ENCODE measurements at regions not wholly inside any gene's neighbourhood (a gene's known extent, or its start where the extent isn't known, plus 50 kb on each side); places are given as distances from the start of the nearest gene placed in this dataset.

DNA sequence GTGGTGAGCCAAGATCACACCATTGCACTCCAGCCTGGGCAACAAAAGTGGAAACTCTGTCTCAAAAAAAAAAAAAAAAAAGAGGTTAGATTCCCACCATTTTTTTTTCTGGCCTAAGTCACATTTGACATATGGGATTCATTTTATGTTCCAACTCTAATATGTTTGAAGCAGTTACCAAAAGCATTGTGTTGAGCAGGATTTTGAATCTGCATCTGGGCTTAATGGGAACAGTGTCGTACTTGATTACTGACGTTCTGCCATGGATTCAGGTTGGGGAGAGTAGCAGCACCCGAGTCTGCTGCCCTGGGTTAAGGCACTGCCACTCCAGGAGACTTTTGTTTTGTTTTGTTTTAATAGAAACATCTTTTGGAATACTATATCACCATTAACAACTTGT is 348.7 kb upstream of the TBL1XR1 start:
- H3K4me3 Mint-ChIP-seq, result no peak overlapping the region
- H3K27me3 Mint-ChIP-seq (ENCODE audit: low read depth), result no peaks in the 10 kb centered on the region
- no peak overlapping the region for H3K27ac Mint-ChIP-seq
- TF ChIP-seq, protein P1, sequence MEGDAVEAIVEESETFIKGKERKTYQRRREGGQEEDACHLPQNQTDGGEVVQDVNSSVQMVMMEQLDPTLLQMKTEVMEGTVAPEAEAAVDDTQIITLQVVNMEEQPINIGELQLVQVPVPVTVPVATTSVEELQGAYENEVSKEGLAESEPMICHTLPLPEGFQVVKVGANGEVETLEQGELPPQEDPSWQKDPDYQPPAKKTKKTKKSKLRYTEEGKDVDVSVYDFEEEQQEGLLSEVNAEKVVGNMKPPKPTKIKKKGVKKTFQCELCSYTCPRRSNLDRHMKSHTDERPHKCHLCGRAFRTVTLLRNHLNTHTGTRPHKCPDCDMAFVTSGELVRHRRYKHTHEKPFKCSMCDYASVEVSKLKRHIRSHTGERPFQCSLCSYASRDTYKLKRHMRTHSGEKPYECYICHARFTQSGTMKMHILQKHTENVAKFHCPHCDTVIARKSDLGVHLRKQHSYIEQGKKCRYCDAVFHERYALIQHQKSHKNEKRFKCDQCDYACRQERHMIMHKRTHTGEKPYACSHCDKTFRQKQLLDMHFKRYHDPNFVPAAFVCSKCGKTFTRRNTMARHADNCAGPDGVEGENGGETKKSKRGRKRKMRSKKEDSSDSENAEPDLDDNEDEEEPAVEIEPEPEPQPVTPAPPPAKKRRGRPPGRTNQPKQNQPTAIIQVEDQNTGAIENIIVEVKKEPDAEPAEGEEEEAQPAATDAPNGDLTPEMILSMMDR (IDR thresholded peaks at IDR 0.05; ENCODE audit: unreplicated experiment in 3 of 3), result no peak
- H3K4me1 Mint-ChIP-seq, result peaks cover 15% of the 10 kb centered on the region
- H3K9me3 Mint-ChIP-seq, result no peaks in the 10 kb centered on the region
- no peaks in the 10 kb centered on the region for H3K36me3 Mint-ChIP-seq (ENCODE audit: low read depth)

DNA sequence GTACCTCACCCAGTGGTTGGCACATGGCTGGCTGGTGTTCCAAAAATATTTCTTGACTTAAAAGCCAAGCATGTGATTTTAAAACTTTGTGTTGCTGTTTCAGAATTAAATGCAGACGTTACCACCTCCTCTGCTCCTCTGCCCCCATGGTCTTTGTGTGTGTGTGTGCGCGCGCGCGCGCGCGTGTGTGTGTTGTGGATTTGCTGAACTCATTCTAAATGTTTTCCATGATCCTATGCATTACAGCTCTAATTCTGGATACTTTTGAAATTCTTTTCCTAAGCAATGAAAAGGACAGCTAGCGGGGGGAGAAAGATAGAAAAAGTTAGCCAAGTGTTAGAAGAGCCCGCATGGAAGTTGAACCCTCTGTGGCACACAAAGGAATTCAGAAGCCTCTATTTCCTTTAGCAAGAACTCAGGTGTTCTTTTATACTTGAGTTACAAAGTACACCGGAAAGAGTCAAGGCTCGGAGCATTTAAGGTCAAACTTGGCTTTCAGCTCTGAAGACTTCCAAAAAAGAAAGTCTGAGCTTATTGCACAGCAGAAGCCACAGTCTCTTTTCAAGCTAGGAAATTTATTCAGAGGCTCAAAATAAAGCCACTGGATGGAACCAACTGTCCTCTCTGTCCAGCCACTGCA is 350.5 kb upstream of the TBL1XR1 start:
- H3K9me3 Mint-ChIP-seq, result no peaks in the 10 kb centered on the region
- TF ChIP-seq, protein P1 (IDR thresholded peaks at IDR 0.05; ENCODE audit: unreplicated experiment in 3 of 3), result no peak
- H3K36me3 Mint-ChIP-seq (ENCODE audit: low read depth), result no peaks in the 10 kb centered on the region
- H3K4me3 Mint-ChIP-seq, result no peak overlapping the region
- H3K4me1 Mint-ChIP-seq, result peaks cover 6% of the 10 kb centered on the region
- no peak overlapping the region for H3K27ac Mint-ChIP-seq
- H3K27me3 Mint-ChIP-seq (ENCODE audit: low read depth), result no peaks in the 10 kb centered on the region

DNA sequence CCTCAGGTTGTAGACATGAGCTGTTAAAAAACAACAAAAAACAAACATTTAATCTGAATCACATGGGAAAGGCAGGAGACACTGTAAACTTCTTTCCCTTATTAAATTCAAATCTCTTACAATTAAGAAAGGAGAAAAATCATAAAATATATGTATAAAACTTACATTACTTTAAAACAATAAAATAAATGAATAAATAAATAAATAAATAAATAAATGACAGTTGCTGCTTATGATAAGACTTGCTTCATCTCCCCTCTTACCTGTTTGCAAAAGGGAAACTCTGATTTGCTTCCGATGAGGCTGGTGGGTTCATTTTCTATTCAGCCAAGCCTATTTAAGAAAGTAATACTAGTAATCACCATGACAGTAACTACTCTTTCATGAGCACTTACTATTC is 353.4 kb upstream of the TBL1XR1 start:
- no peak overlapping the region for H3K4me3 Mint-ChIP-seq
- H3K27me3 Mint-ChIP-seq (ENCODE audit: low read depth), result no peaks in the 10 kb centered on the region
- H3K4me1 Mint-ChIP-seq, result peaks cover 12% of the 10 kb centered on the region
- no peaks in the 10 kb centered on the region for H3K36me3 Mint-ChIP-seq (ENCODE audit: low read depth)
- no peaks in the 10 kb centered on the region for H3K9me3 Mint-ChIP-seq
- TF ChIP-seq, protein P1 (IDR thresholded peaks at IDR 0.05; ENCODE audit: unreplicated experiment in 3 of 3), result no peak
- no peak overlapping the region for H3K27ac Mint-ChIP-seq

DNA sequence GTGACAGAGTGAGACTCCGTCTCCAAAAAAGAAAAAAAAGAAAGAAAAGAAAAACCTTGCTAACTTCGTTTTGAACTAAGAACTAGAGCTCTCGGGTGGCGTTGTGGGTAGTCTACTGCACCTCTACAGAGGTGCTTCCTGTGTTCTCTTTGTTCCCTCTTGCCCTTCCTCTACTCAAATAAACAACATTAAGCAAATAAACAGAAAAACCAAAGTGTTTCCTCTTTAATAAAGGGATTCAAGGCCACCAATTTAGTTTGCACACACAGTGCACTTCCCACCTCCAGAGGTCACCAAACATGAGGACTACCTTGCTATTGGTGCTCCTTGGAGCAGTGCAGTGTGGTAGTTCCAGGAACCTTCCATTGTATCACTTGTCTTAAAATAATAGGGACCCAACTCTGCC is 354.2 kb upstream of the TBL1XR1 start:
- Mint-ChIP-seq H3K9me3 (no peaks in the 10 kb centered on the region), H3K4me3 (no peak overlapping the region), H3K4me1 (peaks cover 18% of the 10 kb centered on the region), H3K27ac (no peak overlapping the region), H3K27me3 (ENCODE audit: low read depth) (no peaks in the 10 kb centered on the region), H3K36me3 (ENCODE audit: low read depth) (no peaks in the 10 kb centered on the region)
- TF ChIP-seq, protein P1 (IDR thresholded peaks at IDR 0.05; ENCODE audit: unreplicated experiment in 3 of 3), result no peak

DNA sequence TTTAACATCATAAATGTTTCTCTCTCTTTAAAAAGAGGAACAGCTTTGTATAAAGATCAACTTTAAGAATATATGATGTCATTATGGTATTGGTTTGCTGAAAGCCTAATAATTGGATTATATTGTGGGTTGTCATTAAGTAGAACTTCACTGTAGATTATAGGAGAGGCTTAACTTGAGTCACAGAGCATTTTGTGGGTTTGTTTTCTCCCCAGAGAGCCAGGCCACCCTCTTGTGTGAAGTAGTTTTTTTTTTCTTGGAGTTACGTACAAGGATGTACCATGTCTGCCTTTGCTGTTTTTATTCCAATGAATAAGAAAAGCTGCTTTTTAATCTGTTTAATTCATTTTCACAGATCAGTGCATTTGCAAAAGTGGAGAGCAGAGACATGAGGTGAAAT is 354.8 kb upstream of the TBL1XR1 start:
- TF ChIP-seq, protein P1 (IDR thresholded peaks at IDR 0.05; ENCODE audit: unreplicated experiment in 3 of 3), result no peak
- H3K27ac Mint-ChIP-seq, result no peak overlapping the region
- no peaks in the 10 kb centered on the region for H3K27me3 Mint-ChIP-seq (ENCODE audit: low read depth)
- H3K4me1 Mint-ChIP-seq, result peaks cover 22% of the 10 kb centered on the region
- no peaks in the 10 kb centered on the region for H3K9me3 Mint-ChIP-seq
- H3K36me3 Mint-ChIP-seq (ENCODE audit: low read depth), result no peaks in the 10 kb centered on the region
- H3K4me3 Mint-ChIP-seq, result no peak overlapping the region

DNA sequence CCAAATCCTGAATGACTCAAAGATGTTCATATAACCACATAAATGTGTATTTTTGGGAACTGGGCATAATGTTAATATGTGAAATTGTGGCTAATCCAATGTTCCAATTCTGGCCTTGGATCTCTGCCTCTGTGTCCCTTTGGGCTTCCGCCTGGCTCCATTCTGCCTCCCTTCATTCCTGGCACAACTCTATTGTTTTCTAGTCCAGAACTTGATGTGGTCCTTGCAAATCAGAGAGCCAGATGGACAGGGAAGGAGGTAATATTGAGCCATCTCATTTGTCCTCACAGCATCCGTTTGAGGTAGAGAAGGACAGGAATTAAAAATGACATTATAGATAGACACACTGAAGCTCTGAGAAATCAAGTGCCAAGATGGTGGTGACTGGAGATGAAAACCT is 355.7 kb upstream of the TBL1XR1 start:
- H3K27me3 Mint-ChIP-seq (ENCODE audit: low read depth), result no peaks in the 10 kb centered on the region
- TF ChIP-seq, protein P1 (IDR thresholded peaks at IDR 0.05; ENCODE audit: unreplicated experiment in 3 of 3), result no peak
- H3K27ac Mint-ChIP-seq, result no peak overlapping the region
- H3K9me3 Mint-ChIP-seq, result peaks cover 3% of the 10 kb centered on the region
- no peaks in the 10 kb centered on the region for H3K36me3 Mint-ChIP-seq (ENCODE audit: low read depth)
- H3K4me3 Mint-ChIP-seq, result no peak overlapping the region
- H3K4me1 Mint-ChIP-seq, result peaks cover 21% of the 10 kb centered on the region

Data from nephron (organoid).